Gastrocnemius medialis (tissue), 4 donors: ENCODE measurements at regions not wholly inside any gene's neighbourhood (a gene's known extent, or its start where the extent isn't known, plus 50 kb on each side); places are given as distances from the start of the nearest gene placed in this dataset.

Experiments used
- CTCF ChIP-seq, 5 experiments: fragments of 450-650 bp in 3 of 5; fragments of 200-600 bp in 2 of 5; sonication (generic) in 2 of 5; IDR thresholded peaks in 4 of 5; conservative IDR thresholded peaks in 1 of 5; 1 replicate in 4 of 5; 2 replicates in 1 of 5; pipeline ENCODE4 v1.5.1; 2016 to 2019; ENCODE audit warnings: antibody characterized with exemption in 5 of 5, mild to moderate bottlenecking in 3 of 5, moderate library complexity in 3 of 5
- POLR2A ChIP-seq, 2 donors: fragments of 450-650 bp; IDR thresholded peaks; one replicate each; pipeline ENCODE4 v1.6.1; 2017; ENCODE audit warnings: antibody characterized with exemption in 2 of 2, mild to moderate bottlenecking in 2 of 2, moderate library complexity in 2 of 2

DNA sequence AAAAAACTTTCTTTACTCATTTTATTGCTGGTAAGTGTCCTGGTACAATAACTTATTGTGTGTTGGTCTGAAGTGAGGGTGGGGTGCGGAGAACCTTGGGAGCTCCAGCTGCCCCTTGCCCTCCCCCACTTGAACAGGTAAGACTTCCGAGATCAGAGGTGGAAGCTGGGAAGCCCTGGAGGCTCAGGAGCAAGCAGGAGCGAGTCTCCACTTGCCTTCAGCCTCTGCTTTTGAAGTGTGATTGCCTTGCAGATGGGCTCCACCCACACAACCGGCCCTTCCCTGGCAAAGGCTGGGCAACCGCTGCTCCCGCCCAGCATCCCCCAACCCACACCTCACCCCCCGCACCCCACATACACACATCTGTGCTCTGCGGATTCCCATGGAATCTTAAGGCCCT, 179.6 kb downstream of the TFAP2C start:
- TF ChIP-seq CTCF (IDR thresholded peaks at IDR 0.05 in 4 of 5, conservative IDR thresholded peaks at IDR 0.05 in 1 of 5) (no peak), POLR2A (IDR thresholded peaks at IDR 0.05) (no peak)
